Adrenal gland (tissue), 5 donors: ENCODE measurements at regions not wholly inside any gene's neighbourhood (a gene's known extent, or its start where the extent isn't known, plus 50 kb on each side); places are given as distances from the start of the nearest gene placed in this dataset.

Experiments
- CTCF ChIP-seq, 6 experiments: fragments of 450-650 bp in 4 of 6; fragments of 200-600 bp in 2 of 6; sonication (generic) in 1 of 6; IDR thresholded peaks; 1 replicate in 5 of 6; 2 replicates in 1 of 6; pipeline versions ENCODE4 v1.5.1 to v1.8.0; 2016 to 2021; ENCODE audit warnings: antibody characterized with exemption in 6 of 6, mild to moderate bottlenecking in 2 of 6, moderate library complexity in 1 of 6
- POLR2A ChIP-seq, 2 donors: fragments of 450-650 bp; IDR thresholded peaks; one replicate each; pipeline ENCODE4 v1.6.1; 2017; ENCODE audit warnings: antibody characterized with exemption in 2 of 2, mild to moderate bottlenecking in 2 of 2, moderate library complexity in 1 of 2
- donor health status: DM: no; HTN: no; CAD: no.

GRCh38 chr20:40148886-40149285 lies 540.1 kb downstream of the MAFB start:
- TF ChIP-seq CTCF (IDR thresholded peaks at IDR 0.05): no peak
- no peak for TF ChIP-seq POLR2A (IDR thresholded peaks at IDR 0.05)
